ENCODE measurements at regions not wholly inside any gene's neighbourhood (a gene's known extent, or its start where the extent isn't known, plus 50 kb on each side); places are given as distances from the start of the nearest gene placed in this dataset.

DNA sequence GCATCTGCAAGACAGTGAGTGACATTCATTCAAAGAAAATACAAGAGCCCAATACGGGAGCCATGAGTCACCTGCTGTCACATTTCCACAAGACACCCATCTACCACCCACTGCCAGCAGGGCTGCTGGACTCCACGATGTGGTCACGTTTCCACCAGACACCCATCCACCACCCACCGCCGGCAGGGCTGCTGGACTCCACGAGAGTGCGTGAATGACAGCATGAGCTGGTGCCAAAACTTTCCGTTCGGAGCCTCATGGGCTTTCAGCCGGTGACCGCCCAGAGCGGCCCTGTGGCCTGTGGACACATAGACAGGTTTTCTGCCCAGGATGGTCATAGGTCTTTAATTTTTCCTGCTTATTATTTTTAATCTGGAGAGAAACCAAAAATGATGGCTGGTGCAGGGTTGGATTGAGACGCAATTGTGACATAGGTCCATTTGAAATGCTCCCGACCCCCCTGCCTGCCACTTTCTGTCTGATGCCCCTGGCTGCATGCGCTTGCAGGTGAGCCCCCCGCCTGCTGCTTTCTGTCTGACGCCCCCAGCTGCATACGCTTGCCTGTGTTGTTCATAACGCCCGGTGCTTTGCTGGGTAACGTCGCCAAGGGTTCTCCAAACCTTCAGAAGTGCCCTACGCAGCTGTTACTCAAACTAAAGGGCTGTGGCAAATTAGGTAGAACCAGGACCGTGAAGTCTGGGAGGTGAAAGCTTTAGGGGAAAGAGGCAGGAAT, 59.1 kb upstream of the SMOC2 start:
- no peak overlapping the region for H3K23ac ChIP-seq (ENCODE audit: low read length)
- no peak overlapping the region for H4K91ac ChIP-seq (ENCODE audit: low read depth, low read length)
- no peak overlapping the region for H3K14ac ChIP-seq (ENCODE audit: low read length)
- H3K27me3 ChIP-seq (ENCODE audit: insufficient read depth, low read length), result no peaks in the 10 kb centered on the region
- no peak overlapping the region for H3K18ac ChIP-seq (ENCODE audit: low read length)
- H3K4me3 ChIP-seq (ENCODE audit: low read depth, low read length), result no peak overlapping the region
- H3K9ac ChIP-seq (ENCODE audit: low read length), result no peak overlapping the region
- no peak overlapping the region for H2AFZ ChIP-seq (ENCODE audit: insufficient read depth, low read length, poor library complexity)
- H3K27ac ChIP-seq (ENCODE audit: low read depth, low read length), result no peak overlapping the region
- no peak overlapping the region for H2BK12ac ChIP-seq (ENCODE audit: low read length)
- DNase-seq, result no peak
- no peaks in the 10 kb centered on the region for H3K36me3 ChIP-seq (ENCODE audit: control insufficient read depth in 1 of 2, insufficient read depth in 2 of 2, low read length in 2 of 2)
- WGBS (ENCODE audit: extremely low coverage, insufficient coverage, insufficient read length), result no CpG with 5 or more reads among the region's 24 CpGs
- H3K4me2 ChIP-seq (ENCODE audit: low read length), result no peak overlapping the region
- H2BK120ac ChIP-seq (ENCODE audit: insufficient read depth, low read length, poor library complexity), result no peak overlapping the region
- H2BK5ac ChIP-seq (ENCODE audit: low read depth, low read length, poor library complexity), result no peak overlapping the region
- H2AK5ac ChIP-seq (ENCODE audit: low read length), result no peak overlapping the region
- H3K79me2 ChIP-seq (ENCODE audit: control insufficient read depth, insufficient read depth, low read length, poor library complexity), result no peaks in the 10 kb centered on the region
- H3K79me1 ChIP-seq (ENCODE audit: low read length), result no peaks in the 10 kb centered on the region
- H4K8ac ChIP-seq (ENCODE audit: low read depth, low read length), result no peak overlapping the region
- peaks cover 28% of the 10 kb centered on the region for H3K9me3 ChIP-seq (ENCODE audit: insufficient read depth, low read depth, low read length)
- no peaks in the 10 kb centered on the region for H3K4me1 ChIP-seq (ENCODE audit: control insufficient read depth in 1 of 2, insufficient read depth in 2 of 2, low read length in 2 of 2)
- no peak overlapping the region for H3K4ac ChIP-seq (ENCODE audit: low read depth, low read length)
- no peak overlapping the region for H4K12ac ChIP-seq (ENCODE audit: low read depth, low read length)

DNA sequence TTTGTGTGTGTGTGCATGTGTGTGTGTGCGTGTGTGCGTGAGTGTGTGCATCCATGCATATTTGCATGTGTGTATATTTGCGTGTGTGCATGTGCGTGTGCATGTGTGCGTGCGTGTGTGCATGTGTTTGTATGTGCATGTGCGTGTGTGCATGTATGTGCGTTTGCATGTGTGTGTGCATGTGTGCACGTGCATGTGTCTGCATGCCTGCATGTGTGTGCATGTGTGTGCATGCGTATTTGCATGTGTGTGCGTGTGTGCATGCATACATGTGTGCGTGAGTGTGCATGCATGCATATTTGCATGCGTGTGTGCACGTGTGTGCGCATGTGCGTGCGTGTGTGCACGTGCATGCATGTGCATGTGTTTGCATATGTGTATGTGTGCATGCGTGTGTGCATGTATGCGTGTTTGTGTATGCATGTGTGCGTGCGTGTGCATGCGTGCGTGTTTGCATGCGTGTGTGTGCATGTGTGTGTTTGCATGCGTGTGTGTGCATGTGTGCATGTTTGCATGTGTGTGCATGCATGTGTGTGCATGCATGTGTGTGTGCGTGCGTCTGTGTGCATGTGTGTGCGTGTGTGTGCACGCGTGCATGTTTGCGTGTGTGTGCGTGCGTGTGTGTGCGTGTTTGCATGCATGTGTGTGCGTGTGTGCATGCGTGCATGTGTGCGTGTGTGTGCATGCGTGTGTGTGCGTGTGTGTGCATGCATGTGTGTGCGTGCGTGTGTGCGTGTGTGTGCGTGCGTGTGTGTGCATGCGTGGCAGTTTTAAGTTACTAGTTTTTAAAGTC, 57.7 kb upstream of the SMOC2 start:
- peak overlapping the region; percentile 65 for H3K4me3 ChIP-seq (ENCODE audit: low read depth, low read length)
- H3K23ac ChIP-seq (ENCODE audit: low read length), result peak overlapping the region; percentile 50
- H4K12ac ChIP-seq (ENCODE audit: low read depth, low read length), result no peak overlapping the region
- no peak overlapping the region for H2AFZ ChIP-seq (ENCODE audit: insufficient read depth, low read length, poor library complexity)
- H4K8ac ChIP-seq (ENCODE audit: low read depth, low read length), result no peak overlapping the region
- peaks cover 27% of the 10 kb centered on the region for H3K9me3 ChIP-seq (ENCODE audit: insufficient read depth, low read depth, low read length)
- H3K79me2 ChIP-seq (ENCODE audit: control insufficient read depth, insufficient read depth, low read length, poor library complexity), result no peaks in the 10 kb centered on the region
- no peak overlapping the region for H2AK5ac ChIP-seq (ENCODE audit: low read length)
- H3K27ac ChIP-seq (ENCODE audit: low read depth, low read length), result no peak overlapping the region
- H2BK120ac ChIP-seq (ENCODE audit: insufficient read depth, low read length, poor library complexity), result no peak overlapping the region
- H3K18ac ChIP-seq (ENCODE audit: low read length), result no peak overlapping the region
- H3K27me3 ChIP-seq (ENCODE audit: insufficient read depth, low read length), result no peaks in the 10 kb centered on the region
- H3K4me2 ChIP-seq (ENCODE audit: low read length), result no peak overlapping the region
- no peaks in the 10 kb centered on the region for H3K79me1 ChIP-seq (ENCODE audit: low read length)
- H3K36me3 ChIP-seq (ENCODE audit: control insufficient read depth in 1 of 2, insufficient read depth in 2 of 2, low read length in 2 of 2), result no peaks in the 10 kb centered on the region
- no peak overlapping the region for H3K14ac ChIP-seq (ENCODE audit: low read length)
- no peak for DNase-seq
- no peaks in the 10 kb centered on the region for H3K4me1 ChIP-seq (ENCODE audit: control insufficient read depth in 1 of 2, insufficient read depth in 2 of 2, low read length in 2 of 2)
- H2BK12ac ChIP-seq (ENCODE audit: low read length), result no peak overlapping the region
- H3K4ac ChIP-seq (ENCODE audit: low read depth, low read length), result no peak overlapping the region
- no peak overlapping the region for H2BK5ac ChIP-seq (ENCODE audit: low read depth, low read length, poor library complexity)
- no CpG with 5 or more reads among the region's 46 CpGs for WGBS (ENCODE audit: extremely low coverage, insufficient coverage, insufficient read length)
- H3K9ac ChIP-seq (ENCODE audit: low read length), result no peak overlapping the region
- no peak overlapping the region for H4K91ac ChIP-seq (ENCODE audit: low read depth, low read length)

DNA sequence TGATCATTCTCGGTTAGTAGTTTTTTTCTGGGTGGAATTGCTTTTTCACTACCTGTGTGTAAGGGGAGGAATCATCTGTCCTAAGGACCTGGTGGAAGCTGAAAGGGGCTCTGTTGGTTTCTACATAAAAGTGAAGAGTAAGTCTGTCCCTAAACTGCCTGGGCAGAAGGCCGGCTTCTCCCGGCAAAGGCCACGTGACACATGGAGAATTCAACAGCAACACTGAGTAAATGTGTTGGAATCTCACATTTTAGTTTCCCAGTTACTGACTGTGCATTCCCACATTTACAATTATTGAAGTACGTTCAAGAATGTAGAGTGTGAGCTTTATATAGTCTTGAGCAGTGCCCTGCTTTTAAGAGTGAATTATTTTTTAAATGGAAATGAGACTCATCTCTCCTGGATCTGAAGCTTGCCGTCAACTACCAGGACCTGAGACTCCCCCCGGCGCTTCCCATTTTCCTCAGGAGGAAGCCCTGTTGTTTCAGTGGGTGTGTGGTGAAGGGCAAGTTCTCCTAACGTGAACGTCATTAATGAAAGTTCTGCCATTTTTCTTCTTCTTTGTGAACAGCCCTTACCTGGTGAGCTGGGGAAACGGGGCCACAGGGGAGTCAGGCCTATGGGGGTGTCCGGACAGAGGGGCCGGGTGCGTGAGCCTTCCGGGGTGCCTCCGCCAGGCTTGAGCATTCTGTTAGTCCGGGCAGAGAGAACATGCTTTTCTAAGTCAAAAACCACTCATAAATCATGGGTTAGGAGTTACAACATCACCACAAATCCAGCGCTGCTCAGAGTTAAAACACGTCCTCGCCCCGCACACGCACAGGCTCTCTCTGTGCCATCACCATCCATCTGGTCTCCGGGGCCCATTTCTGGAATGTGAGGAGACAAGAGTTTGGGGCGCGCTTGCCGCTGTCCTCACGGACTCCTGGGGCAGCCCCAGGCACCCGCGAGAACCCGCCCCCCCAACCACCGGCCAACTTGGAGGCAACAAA, 56.6 kb upstream of the SMOC2 start:
- Histone ChIP-seq H3K4ac (ENCODE audit: low read depth, low read length) (no peak overlapping the region), H3K18ac (ENCODE audit: low read length) (no peak overlapping the region), H2AFZ (ENCODE audit: insufficient read depth, low read length, poor library complexity) (no peak overlapping the region), H4K91ac (ENCODE audit: low read depth, low read length) (no peak overlapping the region), H3K79me1 (ENCODE audit: low read length) (no peaks in the 10 kb centered on the region), H4K8ac (ENCODE audit: low read depth, low read length) (no peak overlapping the region), H2BK120ac (ENCODE audit: insufficient read depth, low read length, poor library complexity) (no peak overlapping the region), H3K4me3 (ENCODE audit: low read depth, low read length) (no peak overlapping the region), H3K79me2 (ENCODE audit: control insufficient read depth, insufficient read depth, low read length, poor library complexity) (no peaks in the 10 kb centered on the region), H3K9ac (ENCODE audit: low read length) (no peak overlapping the region), H2BK12ac (ENCODE audit: low read length) (no peak overlapping the region), H3K9me3 (ENCODE audit: insufficient read depth, low read depth, low read length) (peaks cover 19% of the 10 kb centered on the region), H2BK5ac (ENCODE audit: low read depth, low read length, poor library complexity) (no peak overlapping the region), H4K12ac (ENCODE audit: low read depth, low read length) (no peak overlapping the region), H3K27me3 (ENCODE audit: insufficient read depth, low read length) (no peaks in the 10 kb centered on the region), H3K4me2 (ENCODE audit: low read length) (no peak overlapping the region), H2AK5ac (ENCODE audit: low read length) (no peak overlapping the region), H3K4me1 (ENCODE audit: control insufficient read depth in 1 of 2, insufficient read depth in 2 of 2, low read length in 2 of 2) (no peaks in the 10 kb centered on the region), H3K14ac (ENCODE audit: low read length) (no peak overlapping the region), H3K36me3 (ENCODE audit: control insufficient read depth in 1 of 2, insufficient read depth in 2 of 2, low read length in 2 of 2) (no peaks in the 10 kb centered on the region), H3K27ac (ENCODE audit: low read depth, low read length) (no peak overlapping the region), H3K23ac (ENCODE audit: low read length) (no peak overlapping the region)
- peak in 1 of 2 donors; percentile 52 for DNase-seq
- WGBS (ENCODE audit: extremely low coverage, insufficient coverage, insufficient read length), result no CpG with 5 or more reads among the region's 31 CpGs

DNA sequence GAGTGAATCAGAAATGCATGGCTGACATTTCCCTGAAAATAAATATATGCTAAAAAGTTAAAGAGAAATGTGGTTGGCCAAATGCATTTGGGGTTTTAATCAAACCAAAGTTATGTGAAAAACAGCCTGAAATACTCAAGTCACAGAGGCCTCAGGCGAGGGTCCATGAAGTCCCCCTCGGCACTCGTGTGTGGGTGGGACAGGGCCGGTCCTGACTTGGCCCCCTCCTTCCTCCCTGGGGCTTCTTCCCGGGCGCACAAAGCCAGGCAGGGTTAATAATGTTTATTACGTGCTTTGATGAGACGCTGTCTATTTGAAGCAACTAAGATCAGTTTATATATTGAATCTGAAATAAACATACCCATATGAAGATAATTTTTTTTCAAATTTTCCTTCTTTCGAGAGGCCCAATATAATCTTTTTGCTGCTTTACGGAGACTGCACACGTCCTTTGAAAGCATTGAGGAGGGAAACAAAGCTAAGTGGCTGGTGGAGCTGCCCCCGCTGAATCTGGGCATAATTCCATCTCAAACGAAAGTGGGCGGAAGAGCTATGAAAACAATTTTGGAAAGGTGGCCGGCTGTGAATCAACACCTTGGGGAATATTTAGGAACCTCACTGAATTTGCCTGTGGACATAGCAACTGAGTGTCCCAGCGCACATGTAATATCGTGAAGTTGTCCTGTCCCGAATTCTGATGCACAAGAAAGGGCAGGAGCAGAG, 55.8 kb upstream of the SMOC2 start:
- H4K91ac ChIP-seq (ENCODE audit: low read depth, low read length), result no peak overlapping the region
- H4K12ac ChIP-seq (ENCODE audit: low read depth, low read length), result no peak overlapping the region
- no peak overlapping the region for H4K8ac ChIP-seq (ENCODE audit: low read depth, low read length)
- H3K14ac ChIP-seq (ENCODE audit: low read length), result no peak overlapping the region
- no peak overlapping the region for H2BK12ac ChIP-seq (ENCODE audit: low read length)
- H3K27ac ChIP-seq (ENCODE audit: low read depth, low read length), result no peak overlapping the region
- H3K79me1 ChIP-seq (ENCODE audit: low read length), result no peaks in the 10 kb centered on the region
- no peak overlapping the region for H3K4me3 ChIP-seq (ENCODE audit: low read depth, low read length)
- no peak overlapping the region for H3K9ac ChIP-seq (ENCODE audit: low read length)
- DNase-seq, result no peak
- H3K23ac ChIP-seq (ENCODE audit: low read length), result no peak overlapping the region
- H3K4ac ChIP-seq (ENCODE audit: low read depth, low read length), result no peak overlapping the region
- WGBS (ENCODE audit: extremely low coverage, insufficient coverage, insufficient read length), result no CpG with 5 or more reads among the region's 18 CpGs
- no peaks in the 10 kb centered on the region for H3K79me2 ChIP-seq (ENCODE audit: control insufficient read depth, insufficient read depth, low read length, poor library complexity)
- H3K36me3 ChIP-seq (ENCODE audit: control insufficient read depth in 1 of 2, insufficient read depth in 2 of 2, low read length in 2 of 2), result no peaks in the 10 kb centered on the region
- H2BK5ac ChIP-seq (ENCODE audit: low read depth, low read length, poor library complexity), result no peak overlapping the region
- H3K18ac ChIP-seq (ENCODE audit: low read length), result no peak overlapping the region
- H3K27me3 ChIP-seq (ENCODE audit: insufficient read depth, low read length), result no peaks in the 10 kb centered on the region
- H2AFZ ChIP-seq (ENCODE audit: insufficient read depth, low read length, poor library complexity), result no peak overlapping the region
- no peaks in the 10 kb centered on the region for H3K4me1 ChIP-seq (ENCODE audit: control insufficient read depth in 1 of 2, insufficient read depth in 2 of 2, low read length in 2 of 2)
- peaks cover 16% of the 10 kb centered on the region for H3K9me3 ChIP-seq (ENCODE audit: insufficient read depth, low read depth, low read length)
- no peak overlapping the region for H2AK5ac ChIP-seq (ENCODE audit: low read length)
- H3K4me2 ChIP-seq (ENCODE audit: low read length), result no peak overlapping the region
- H2BK120ac ChIP-seq (ENCODE audit: insufficient read depth, low read length, poor library complexity), result no peak overlapping the region
